Activated T-cell treated with anti-CD3 and anti-CD28 coated beads for 48 hours (primary cell): ENCODE measurements at regions not wholly inside any gene's neighbourhood (a gene's known extent, or its start where the extent isn't known, plus 50 kb on each side); places are given as distances from the start of the nearest gene placed in this dataset.
"Not testable (repeated sequence)": the region's sequence is repeated elsewhere in the genome, so short reads cannot be mapped to it uniquely, and the experiment has no call there.

Experiments used
- DNase-seq: peaks from one replicate; pipeline ENCODE4 v3.0.0-alpha.2; 2020; ENCODE audit warnings: low read depth

DNA sequence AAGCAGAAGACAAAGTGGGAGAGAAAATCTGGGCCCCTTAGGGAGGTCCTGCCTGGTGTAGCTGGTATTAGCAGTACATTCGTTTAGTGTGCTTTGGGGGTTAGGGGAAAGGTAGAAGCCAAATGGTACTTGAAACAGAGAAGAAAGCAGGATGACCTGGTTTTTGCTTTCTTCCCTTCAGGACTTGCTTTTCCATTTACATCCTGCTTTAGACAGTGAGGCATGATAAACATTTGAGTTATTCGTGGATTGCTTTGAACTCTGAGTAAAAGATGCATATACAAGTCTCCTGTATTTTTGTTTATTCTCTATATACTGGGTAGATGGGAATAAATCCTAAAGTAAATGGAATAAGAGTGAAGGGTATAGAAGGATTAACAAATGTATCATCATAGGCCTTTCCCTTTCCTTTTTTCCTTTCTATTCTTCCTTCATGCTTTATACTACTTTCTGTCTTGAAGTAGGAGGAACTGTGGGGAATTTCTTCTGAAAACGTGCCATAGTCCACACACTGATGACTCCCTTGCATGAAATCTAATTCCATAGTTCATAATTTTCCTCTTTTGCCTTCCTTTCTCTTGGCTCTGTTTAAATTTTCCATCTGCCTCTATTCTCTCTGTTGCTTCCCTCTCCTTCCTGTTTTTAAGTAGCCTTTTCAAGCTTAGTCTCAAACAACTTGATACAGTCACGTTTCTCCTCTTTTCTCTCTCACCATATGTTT is 139.5 kb upstream of the RBMS3 start:
- DNase-seq, result no peak

DNA sequence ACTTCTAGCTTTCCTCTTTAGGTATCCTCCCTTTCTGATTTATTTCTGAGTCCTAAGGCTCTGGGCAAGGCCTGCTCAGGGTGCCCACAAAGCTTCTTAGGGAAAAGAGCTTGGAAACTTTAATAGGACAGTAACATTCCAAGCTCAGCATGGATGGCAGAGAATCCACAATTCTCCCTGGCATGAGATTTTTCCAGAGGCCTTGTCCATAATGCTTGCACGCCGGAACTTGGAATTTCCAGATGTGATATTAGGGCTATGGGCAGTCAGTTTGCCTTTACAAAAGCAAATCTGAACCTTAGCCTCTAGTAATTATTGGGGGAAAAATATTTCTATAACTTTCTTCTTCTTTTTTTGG is 139.0 kb upstream of the RBMS3 start:
- DNase-seq, result no peak

DNA sequence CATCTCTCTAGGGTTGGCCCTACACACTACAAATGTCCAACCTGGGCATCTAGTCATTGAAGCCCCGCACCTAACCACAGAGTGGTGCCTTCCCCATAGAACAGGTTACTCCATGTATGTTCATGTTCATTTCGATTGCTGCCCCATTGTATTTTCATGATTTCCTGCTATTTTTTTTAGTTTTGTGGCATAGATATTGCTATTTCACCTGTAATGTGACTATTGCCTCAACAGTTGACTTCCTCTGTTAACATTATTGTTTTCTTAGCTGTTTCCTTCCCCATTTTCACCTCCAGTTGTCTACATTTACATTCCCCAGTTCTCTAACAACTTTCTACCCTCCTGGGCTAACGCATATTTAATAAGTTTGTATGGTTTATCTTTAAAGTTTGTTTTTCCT is 137.7 kb upstream of the RBMS3 start:
- DNase-seq, result no peak

DNA sequence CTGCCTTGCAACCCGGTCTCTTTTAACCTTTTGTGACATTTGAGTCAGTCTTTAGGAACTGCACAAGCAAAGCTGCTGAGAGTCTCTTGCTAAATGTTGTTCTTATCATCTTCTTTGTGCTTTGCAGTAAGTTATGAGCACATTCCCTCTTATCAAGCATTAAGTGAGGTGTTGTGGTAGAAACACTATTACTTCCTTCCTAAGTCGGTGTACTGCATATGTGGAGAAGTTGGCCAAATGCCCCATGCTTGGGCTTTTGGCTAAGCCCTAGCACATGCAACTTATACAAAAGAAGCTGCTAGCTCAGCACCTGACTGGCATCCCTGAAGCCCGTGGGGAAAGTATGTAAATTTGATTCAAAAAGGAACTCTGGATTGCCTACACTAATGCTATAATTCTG is 136.5 kb upstream of the RBMS3 start:
- DNase-seq, result no peak

DNA sequence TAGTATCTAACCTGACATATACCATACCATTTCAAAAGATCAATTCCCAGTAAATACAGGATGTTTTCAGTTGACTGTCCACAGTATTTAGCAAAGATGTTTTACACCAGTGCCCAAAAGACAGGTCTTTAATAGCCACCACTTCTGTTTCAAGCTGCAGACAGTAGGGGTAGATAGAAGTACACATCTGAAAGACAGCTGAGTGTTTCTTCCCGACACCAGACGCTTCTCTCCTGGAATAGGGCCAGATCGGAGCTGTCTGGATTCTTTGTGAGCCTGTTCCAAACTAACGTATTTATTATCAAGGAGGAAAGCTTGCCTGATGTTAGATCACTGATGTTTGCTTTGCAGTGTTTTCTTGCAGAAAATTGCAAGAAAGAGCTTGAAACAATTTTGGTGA is 136.1 kb upstream of the RBMS3 start:
- DNase-seq, result no peak

DNA sequence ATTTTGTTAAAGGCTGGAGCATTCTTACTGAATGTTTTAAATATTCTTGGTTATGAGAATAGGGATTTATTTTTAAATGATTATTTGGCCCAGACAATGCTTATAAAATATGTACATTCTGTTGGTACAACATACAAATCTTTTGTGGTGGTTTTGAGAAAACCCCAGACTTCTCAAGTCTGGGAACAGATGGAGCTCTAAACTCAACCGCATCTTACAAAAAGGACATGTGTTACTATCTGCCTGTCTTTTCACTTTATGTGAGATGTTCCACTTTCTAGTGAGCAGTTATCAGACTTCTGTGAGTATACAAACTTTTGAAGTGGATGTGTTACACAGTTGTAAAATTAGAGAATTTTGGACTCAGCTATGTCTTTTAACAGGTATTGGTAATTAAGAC is 135.5 kb upstream of the RBMS3 start:
- no peak for DNase-seq

DNA sequence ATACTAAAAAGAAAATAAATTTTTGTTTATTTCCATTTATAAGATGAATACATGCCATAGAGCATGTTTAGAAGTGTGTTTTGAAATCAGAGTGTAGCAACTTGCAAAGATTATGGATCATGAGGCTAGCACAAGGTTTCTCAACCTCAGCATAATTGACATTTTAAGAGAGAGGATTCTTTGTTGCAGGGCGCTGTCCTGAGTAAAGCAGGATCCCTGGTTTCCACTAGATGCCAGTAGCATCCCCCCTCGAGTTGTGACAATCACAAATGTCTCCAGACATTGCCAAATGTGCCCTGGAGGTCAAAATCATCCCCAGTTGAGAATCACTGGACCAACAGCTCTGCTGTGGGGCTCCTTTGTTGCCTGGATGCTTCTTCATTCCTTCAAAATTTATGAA is 128.5 kb upstream of the RBMS3 start:
- DNase-seq, result no peak

DNA sequence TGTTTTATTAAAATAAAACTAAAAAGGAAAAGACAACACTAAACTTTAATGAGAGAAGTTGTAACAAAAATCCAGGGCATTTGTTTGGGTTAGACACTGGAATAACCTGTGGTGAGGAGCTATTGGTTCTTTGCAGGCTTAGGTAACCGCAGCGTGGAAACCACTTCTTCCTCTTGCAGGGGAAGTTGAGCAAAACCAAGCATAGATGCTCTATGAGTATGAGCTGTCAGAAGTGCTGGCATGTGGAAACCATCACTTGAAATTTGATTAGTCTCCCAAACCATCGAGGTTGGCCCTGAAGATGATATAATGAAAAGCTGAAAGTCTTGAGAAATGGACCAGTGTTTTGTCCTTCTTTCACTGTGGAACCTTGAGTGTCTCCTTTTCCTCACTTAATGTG is 127.1 kb upstream of the RBMS3 start:
- DNase-seq, result peak; percentile 14

DNA sequence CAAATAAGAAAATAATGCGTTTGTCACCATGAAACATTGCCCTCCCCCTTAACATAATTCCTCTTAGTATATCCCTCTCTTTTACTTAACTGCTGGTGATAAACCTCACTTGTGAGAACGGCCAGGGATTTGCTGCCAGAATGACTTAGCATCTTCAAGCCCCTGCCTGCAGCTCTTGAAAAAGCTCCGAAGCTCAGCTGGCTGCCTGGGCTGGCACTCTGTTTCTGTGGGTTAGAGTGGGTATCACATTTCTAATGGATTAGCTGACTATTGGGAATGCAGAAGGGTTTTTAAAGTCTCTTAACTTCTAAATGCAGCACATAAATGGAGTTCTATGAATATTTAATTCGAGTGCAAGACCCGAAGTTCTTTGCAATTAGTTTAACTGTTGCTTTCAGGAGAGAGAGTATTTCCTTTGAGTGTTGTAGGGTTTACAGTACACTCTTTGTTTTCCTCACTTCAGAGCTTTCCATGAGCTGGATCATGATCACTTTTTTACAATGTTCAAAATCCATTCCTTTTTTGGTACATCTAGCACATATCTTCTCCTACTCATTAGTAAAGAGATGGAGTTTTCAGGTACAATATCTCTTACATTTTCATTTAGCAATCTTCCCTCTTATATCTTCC is 124.7 kb upstream of the RBMS3 start:
- DNase-seq, result no peak

DNA sequence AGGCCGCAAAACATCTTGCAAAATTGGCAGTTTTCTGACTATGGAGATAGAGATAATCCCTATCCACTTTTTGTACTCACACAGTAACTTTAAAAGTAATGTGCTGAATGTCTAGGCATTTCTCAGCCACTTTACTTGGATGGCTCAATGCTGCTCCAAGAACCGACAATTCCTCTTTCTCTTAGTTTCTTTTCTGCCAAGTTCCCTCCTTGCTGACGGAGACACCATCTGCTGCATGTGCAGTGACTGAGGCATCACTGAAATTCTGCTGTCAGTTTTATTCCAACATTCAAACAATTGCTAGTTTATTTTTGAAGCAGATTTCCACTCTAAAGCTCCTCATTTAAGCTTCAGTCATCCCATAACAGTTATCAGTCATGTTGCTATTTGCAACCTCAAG is 116.0 kb upstream of the RBMS3 start:
- no peak for DNase-seq

DNA sequence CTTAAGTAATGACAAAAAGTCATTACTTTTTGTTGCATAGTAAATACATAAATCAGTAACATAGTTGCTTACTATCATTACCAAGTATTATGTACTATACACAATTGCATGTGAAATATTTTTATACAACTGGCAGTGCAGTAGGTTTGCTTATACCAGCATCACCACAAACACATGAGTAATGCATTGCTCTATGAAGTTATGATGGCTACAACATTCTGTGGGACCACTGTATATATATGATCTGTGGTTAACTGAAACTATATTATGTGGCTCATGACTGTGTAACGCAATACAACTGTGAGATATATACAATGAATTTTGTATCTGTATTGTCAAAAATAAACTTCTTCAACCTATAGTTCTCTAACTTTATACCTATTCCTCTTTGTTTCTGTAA is 113.7 kb upstream of the RBMS3 start:
- DNase-seq, result no peak

DNA sequence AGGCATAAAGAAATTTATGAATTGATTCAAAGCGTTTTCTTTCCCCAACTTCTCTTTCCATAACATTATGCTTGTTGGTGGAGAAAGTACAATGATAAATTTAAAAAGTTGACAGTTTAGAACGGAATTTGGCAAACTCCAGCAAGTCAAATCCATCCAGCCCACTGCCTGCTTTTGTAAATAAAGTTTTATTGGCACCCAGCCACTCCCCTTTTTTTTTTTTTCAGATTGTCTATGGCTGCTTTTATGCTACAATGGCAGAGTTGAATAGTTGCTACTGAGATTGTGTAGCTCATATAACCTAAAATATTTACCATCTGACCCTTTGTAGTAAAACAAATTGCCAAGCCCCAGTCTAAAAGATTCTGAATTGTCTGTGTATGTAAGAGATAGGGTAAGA is 112.8 kb upstream of the RBMS3 start:
- no peak for DNase-seq

DNA sequence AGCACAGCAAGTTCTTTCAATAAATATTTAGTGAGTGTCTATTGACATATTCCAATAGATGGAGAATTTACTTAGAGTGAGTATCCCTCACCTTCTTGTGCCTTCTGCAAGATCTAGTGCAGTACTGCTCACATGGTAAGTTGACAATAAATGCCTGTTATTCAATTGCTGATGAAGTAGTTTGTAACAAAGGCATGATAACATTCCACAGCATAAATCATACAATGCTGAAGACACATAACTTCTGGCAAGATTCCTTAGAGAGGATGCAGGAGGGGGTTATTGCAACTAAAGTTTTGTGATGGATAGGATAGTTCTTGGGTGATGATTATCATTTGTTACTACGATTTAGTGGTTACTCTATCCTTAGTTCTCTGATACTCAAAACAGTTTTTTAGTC is 112.2 kb upstream of the RBMS3 start:
- DNase-seq, result no peak

DNA sequence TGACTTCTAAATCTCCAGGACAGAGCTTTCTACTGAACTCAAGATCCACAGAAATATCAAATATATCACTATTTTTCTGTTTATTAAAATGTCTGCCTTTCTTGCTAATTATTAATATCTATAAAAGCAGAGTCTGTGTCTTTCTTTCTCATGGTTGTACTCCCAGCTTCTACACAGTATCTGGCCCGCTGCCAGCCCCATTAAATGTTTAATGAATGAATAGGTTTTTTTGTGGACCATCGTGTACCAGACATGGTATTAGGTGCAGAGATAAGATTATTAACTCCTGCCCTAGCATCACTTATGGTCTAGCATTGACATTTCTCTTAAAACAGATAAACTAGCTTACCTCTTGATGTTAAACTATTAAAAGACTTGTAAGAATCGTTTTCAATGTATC is 111.4 kb upstream of the RBMS3 start:
- no peak for DNase-seq

DNA sequence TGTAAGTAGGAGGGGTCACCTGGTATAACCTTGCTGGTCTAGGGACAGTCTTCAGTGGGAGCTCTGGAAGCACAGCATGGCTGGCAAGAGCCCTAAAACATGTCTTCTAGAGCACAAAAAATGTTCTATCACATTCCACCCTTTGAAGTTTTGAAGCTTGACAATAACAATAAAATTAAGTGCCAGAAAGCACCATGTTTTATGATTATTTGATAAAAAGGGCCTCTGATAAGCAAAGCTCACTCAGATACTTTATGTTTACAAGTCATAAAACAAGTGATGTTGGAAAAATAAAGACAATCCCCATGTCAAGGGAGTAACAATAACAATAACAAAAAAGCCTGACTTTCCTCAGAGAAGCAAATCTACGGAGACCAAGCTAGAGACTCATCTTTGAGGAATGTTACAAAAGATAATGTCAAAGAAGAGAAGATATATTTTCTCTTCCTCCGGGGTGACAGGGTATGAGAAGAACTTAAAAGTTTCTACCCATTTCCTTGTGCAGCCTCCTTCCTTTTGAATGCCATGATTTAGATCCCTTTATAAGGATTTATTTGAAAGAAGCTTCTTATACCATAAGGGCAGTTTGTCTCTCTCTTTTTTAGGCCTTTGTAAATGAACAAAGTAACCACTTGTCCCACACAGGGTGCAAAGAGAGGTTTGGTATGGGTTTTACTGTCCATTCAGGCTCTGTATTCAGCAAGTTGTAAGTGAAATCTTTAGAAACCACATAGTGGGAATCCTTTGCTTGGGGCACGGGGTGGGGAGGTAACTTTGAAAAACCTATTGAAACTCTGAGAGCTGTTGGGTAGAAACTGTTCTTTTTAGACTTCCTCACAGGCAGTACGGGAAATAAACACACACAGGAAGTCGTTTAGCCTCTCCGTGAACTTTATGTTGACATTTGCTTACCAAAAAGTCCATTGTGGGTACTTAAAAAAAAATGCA is 109.6 kb upstream of the RBMS3 start:
- DNase-seq, result no peak

DNA sequence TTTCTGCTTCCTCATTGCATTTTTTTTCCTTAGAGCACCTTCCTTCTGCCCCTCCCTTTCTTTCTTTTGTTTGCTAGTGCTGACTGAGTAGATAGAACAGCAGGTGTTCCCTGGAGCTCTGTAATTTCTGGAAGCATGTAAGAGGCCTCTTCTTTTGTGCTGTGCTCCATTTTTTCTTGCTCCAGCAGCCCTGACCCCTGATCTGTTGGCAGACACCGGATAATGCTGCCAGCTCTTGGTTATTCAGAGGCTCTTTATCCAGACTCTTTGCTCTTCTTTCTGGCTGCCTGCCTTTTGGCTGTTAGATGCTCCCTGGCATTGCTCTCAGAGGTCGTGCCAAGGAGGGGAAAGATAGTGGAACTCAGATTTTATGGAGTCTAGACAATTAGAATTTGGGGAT is 104.4 kb upstream of the RBMS3 start:
- DNase-seq, result no peak

DNA sequence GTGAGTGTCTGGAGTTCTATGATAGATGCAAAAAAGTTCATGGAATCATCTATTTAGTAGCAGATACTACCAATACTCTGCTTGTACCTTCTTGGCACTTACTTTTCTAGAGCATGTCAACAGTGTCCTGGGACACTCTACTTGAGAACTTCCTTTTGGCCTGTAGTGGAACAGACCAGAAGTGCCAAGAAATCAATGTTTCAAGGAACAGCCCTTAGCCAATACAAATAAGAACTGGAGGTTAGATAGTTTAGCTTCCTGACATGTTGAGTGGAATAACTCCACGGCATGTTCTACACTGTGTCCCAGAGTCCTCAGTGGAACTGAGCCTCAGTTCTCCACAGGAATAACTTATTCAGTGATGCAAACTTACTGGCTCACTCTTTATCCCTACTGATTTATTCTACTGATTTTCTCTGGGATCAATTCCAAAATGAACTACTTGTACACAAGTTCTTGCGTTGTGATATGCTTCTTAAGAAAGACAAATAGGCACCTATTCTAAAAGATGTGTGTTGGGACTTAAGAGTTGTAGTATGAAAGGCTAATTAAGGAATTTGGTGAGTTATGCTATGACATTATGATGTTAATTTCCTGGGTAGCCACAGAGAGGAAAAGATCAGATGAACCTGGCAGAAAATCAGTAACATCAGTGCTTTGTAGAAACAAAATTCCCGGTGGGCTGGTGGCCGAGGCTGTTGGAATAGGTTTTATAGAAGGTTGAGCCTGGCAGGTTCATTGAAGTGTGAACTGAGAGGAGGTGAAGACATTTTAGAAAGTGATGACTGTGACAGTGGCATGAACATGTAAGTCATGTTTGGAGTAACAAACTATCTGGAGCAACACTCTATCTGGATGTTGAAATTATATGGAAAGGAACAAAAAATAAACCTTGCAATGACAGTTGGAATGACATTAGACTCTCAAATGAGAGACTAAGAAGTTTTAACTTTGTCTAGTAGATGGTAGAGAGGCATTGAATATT is 101.8 kb upstream of the RBMS3 start:
- DNase-seq, result no peak

DNA sequence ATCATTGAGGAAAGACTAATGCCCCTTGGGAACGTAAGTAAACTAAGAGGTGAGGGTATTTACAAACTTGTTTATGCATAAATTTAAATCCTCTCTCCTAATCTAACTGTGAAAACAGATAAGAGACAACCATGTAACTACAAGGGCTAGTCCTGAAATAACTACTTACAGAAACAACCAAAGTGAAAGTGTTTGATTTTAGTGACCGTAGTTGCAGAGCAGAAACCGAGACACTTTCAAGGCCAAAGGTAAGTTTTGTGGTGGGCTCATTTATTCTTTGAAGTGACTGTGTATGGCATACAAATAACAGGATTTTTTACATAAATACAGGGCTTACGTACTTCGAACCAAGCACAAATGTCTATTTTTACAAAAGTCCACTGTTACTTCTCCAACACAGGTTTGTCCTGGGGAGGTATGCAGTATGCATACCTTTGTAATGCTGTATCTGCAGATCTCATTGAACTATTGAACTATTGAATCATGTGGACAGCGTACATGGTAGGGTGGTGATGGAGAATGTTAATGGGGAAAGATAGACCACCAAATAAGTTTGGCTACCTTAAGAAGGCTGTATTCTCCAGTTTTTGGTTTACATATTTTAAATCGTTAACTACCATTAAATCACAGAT is 99.6 kb upstream of the RBMS3 start:
- no peak for DNase-seq

DNA sequence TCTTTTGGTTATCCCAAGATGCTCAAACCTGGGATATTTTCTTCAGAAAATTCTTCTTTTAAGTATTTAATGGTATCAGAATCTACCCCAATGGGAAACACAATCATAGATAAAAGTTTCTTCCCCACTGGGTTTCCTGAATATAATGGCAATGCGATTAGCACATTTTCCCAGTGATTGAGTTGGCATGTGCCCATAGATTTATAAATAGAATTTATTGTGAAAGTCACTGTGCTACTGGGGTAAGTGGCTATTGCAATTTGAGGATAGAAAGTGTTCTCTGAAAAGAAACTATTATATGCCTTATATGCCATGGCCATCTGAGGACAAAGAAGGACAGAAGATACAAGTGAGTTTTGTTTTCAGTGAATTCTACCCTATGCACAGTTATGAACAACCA is 99.0 kb upstream of the RBMS3 start:
- DNase-seq, result no peak

DNA sequence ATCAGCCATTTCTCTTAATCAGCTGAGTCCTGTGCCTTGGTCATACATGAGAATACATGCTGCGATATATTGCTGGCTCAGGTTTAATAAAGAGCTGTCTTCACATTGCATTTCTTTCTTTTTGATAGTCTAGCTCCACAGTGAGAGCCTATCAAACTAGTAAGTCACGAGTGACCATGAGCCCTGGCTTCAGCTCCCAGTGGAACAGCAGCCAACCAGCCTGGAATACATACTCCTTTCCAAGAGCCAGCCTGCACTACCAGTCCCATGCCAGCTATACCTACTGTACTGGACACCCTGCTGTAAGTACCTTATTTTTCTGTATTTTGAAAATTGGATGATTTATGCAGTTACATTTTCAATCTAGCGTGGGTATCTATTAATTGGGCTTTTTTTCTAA is 98.0 kb upstream of the RBMS3 start:
- DNase-seq, result not testable (repeated sequence)

DNA sequence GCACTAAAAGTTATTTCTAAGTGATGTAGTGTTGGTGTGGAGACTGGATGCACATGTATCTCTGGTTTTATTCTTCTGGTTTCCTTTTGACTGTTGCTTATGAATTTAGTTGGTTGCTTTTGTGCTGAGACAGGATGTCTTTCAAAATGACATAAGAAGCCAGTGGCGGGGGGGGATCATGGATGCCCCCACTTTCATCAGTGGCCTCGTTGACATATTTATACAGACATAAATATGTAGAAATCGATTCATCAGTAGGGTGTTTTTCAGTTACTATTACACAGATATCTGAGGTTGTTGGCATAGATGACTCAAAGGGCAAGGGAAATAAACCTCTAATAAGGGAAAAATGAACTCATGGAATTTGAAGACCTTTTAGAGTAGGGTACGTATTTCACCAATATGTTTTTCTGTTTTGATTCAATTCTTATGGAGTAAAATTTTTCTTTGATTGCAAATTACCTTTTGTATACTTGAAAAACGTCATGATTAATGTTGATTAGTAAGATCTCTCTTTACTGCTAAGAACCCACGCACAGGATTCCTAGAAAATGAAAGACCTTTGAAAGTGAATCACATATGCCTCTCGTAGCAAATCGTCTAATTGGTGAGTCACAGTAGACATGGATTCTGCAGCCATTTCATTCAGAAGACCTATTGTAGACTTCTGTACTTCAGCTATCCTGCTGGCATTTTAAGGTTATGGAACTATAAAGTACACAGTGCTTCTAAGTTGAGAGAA is 97.4 kb upstream of the RBMS3 start:
- DNase-seq, result peak; percentile 8
